Ovary (tissue), 3 donors: ENCODE measurements at regions not wholly inside any gene's neighbourhood (a gene's known extent, or its start where the extent isn't known, plus 50 kb on each side); places are given as distances from the start of the nearest gene placed in this dataset.

Experiments
- POLR2A ChIP-seq: fragments of 450-650 bp; IDR thresholded peaks from one replicate; pipeline ENCODE4 v1.6.1; 2017; ENCODE audit warnings: antibody characterized with exemption, mild to moderate bottlenecking, moderate library complexity
- TF ChIP-seq, protein P1 (sequence below), 3 donors: fragments of 450-650 bp in 2 of 3; fragments of 200-600 bp in 1 of 3; IDR thresholded peaks; one replicate each; pipeline versions ENCODE4 v1.5.1 to v1.8.0; 2016 to 2022; ENCODE audit warnings: antibody characterized with exemption in 3 of 3, mild to moderate bottlenecking in 1 of 3
- donor health status: DM: no; HTN: no; CAD: no.

DNA sequence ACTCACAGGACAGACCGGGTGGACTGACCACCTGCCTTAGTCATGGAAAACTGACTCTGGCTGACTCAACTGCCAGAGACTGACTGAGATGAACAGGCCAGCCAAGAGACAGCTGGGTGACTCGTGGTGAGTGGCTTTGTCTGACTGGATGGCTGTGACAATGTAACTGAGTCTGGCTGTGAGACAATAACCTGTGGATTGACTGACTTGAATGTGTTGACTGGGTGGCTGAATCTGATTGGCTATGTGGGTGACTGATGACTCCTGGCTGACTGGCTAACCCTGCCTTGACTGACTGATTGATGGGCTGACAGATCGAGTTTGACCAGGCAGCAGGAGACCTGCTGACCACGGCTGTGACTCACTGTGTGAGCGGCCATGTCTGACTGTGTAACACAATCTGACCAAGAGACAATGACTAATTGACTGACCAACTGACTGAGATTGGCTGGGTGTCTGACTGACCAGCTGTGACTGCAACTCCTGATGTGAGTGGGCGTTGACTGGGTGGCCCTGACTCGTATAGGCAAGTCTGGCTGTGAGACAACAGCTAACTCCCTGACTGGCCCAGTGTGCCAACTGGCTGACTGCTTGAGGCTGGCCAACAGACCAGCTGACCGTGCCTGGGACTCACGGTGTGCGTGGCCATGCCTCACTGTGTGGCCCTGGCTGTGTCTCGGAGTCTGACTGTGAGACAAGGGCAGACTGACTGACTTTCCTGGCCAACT, 509.1 kb downstream of the SHQ1 start:
- TF ChIP-seq, protein P1, sequence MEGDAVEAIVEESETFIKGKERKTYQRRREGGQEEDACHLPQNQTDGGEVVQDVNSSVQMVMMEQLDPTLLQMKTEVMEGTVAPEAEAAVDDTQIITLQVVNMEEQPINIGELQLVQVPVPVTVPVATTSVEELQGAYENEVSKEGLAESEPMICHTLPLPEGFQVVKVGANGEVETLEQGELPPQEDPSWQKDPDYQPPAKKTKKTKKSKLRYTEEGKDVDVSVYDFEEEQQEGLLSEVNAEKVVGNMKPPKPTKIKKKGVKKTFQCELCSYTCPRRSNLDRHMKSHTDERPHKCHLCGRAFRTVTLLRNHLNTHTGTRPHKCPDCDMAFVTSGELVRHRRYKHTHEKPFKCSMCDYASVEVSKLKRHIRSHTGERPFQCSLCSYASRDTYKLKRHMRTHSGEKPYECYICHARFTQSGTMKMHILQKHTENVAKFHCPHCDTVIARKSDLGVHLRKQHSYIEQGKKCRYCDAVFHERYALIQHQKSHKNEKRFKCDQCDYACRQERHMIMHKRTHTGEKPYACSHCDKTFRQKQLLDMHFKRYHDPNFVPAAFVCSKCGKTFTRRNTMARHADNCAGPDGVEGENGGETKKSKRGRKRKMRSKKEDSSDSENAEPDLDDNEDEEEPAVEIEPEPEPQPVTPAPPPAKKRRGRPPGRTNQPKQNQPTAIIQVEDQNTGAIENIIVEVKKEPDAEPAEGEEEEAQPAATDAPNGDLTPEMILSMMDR (IDR thresholded peaks at IDR 0.05), result no peak
- no peak for TF ChIP-seq POLR2A
